Iris pigment epithelial cell (primary cell): ENCODE measurements at regions not wholly inside any gene's neighbourhood (a gene's known extent, or its start where the extent isn't known, plus 50 kb on each side); places are given as distances from the start of the nearest gene placed in this dataset.
"Not testable (repeated sequence)": the region's sequence is repeated elsewhere in the genome, so short reads cannot be mapped to it uniquely, and the experiment has no call there.

Source experiments
- DNase-seq: peaks from one replicate; pipeline ENCODE4 v3.0.0-alpha.2; 2011; ENCODE audit warnings: low read depth

GRCh38 chr4:64014647-64015046, 394.6 kb downstream of the TECRL start:
- no peak for DNase-seq

DNA sequence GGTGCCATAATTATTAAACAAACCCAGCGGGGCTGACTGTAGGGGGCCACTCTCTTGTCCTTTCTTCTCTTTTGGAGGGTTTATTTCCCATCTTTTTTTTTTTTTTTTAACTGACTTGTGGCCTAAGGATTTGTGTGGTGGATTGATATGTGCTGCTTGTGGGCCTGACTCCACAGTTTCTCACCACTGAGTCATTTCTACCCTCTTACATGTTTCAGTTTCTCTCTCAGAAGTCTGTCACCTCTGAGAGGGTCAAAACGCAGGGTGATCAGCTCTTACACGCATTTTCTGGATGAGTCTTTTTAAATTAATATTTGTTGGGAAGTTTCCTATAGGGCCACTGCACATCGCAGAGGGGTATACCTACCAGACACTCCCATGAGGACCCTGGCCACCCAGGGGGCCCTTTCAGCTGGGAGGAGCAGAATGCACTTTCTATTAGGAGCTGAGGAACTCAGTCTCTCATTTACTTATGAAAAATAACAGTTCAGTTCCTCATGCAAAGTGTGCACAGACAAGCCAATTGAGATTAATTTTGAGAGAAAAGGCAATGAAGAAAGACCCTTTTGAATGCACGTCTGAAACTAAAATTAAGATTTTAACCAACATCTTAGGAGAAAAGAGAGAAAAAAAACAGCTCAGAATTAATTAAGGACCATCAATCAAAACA, 407.9 kb downstream of the TECRL start:
- DNase-seq: no peak

GRCh38 chr4:64000241-64000640, 409.0 kb downstream of the TECRL start:
- DNase-seq: no peak

- no peak for DNase-seq
Observed at GRCh38 chr4:63986253-63986652, 423.0 kb downstream of the TECRL start.

DNA sequence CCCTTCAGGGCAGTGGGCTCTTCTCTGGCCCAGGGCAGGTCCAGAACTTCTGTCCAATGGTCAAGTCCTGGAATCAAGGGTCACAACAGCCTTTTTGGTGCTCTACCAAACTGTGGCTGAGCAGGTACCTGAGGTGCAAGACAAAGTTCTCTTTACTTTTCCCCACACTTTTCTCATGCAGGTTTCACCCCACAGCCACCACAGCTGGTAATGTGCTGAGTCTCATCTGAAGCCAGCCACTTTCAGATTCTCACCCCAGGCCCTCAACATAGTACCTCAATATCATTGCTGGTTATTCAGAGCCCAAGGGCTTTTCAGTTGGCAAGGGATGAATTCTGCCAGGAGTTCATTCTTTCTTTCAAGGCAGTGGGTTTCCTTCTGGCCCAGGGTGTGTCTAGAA, 426.0 kb downstream of the TECRL start:
- no peak for DNase-seq

DNA sequence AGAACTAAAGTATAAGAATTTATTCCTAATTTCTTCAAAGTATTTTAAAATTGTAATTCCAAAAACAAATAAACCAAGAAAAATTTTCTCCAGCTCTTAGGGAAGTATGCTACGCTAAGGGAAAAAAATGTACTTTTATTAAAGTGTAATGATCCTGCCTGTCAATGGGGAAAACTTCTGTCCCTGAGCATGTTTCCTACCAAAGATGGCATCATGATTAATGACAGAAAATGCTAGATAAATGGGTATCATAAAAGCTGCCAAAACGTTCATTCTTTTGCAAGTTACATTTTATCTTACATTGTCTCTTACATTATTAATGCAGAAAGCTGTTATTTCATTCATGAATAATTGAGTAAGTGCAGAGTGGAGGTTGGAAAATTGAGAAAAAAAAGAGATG, 443.4 kb downstream of the TECRL start:
- DNase-seq: no peak

GRCh38 chr4:63942706-63943286, 466.5 kb downstream of the TECRL start:
- DNase-seq: not testable (repeated sequence)

GRCh38 chr4:63937961-63938360, 471.3 kb downstream of the TECRL start:
- no peak for DNase-seq

DNA sequence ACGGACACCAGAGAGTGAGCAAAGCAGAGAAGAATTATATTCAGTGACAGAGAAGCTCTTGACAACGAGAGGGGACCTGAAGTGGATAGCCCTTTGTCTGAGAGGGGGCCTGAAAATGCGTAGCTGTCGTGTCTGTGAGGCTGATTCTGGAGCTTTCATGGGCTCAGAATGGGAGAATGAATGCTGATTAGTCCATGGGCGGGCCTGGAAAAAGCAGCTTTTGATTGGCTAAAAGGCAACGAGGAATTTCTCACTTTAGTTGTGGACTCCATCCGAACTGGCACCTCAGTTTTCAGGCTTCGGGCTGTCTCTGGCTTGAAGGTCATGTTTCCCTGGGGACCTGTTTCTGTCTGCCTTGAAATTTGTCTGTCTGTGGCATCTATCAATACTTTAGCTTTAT, 487.1 kb downstream of the TECRL start:
- DNase-seq: no peak

DNA sequence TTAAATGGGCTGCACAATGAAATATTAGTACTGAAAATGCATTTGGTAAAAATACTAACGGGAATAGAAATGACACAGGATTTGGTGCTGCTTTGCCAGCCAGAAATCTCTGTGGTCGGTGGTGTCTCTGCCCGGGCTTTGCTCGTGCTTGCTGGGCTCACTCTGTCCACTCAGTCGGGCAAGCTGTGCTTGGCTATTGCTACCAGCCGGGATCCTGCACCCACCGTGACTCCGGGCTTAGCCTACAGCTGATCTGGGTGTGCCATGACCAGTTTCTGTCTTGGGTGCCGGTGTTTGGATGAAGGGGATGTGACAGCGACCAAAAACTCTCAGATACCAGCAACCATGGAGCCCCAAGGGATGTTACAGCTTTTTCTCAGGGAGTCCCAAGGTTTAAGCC, 487.7 kb downstream of the TECRL start:
- DNase-seq: no peak

DNA sequence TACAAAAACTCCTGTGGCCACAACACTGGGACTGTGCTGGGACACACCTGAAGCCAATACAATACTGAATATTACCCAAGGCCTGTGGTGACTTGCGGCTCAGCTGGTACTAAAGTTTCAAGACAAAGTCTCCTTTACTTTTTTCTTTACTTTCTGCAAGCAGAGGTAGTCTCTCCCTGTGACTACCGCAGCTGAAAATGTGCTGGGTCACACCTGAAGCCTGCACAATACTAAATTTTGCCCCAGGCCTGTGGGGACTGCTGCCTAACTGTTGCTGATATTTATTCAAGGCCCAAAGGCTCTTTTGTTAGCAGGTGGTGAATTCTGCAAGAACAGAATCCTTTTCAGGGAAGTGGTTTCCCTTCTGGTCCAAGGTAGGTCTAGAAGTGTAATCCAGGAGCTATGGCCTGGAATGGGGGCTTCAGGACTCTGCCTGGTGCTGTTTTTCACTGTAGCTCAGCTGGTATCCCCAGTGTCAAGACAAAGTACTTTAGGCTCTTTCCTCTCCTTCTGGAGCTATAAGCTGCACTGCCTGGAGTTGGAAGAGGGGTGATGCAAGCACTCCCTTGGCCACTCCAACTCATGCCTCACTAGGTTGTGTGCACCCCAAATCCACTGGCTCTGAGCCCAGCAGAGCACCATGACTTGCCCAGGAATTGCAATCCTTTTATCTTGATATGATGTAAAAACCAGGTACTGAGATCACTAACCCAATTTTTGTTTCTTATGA, 489.4 kb downstream of the TECRL start:
- DNase-seq: no peak

DNA sequence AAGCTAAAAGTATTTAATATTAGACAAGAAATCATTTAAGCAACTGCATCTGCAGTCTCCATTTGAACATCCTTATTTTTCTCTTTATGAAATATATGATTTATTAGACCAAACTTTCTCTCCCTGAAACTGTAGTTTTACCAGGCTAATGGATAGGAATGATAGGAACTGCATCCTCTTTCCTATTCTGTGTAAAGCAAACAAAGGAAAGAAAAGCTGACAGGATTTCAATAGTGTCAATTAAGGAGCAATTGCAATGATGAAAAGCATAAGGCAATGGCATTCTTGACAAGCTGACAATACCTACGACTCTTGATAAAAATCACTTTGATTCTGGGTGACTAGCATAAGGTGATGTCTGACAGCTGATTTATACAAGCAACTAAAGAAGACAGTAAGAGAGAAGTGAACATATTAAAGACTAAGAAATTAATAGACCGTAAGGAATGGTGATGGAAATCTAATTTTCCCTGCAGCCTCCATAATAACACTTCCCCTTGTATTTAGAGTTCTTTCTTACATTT, 502.5 kb downstream of the TECRL start:
- no peak for DNase-seq

GRCh38 chr4:63904201-63904600, 505.0 kb downstream of the TECRL start:
- DNase-seq: no peak

DNA sequence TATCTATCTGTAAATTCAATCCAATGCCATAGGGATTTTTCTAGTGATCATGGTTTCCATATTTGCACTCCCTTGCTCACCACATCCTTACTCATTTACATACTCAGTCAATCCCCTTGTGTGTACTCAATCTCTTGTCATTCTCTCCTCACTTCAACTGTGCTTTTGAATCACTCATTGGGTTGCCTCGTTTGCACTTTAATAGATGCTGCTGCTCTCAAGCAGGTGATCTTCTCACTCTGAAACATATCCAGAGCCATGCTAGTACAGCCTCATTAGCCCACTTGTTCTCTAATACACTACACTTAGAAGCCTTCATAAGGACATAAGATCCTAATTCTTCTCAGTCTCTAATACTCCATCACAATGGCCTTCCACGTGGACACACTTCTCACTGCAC, 507.9 kb downstream of the TECRL start:
- DNase-seq: no peak

GRCh38 chr4:63898961-63899360, 510.3 kb downstream of the TECRL start:
- no peak for DNase-seq

DNA sequence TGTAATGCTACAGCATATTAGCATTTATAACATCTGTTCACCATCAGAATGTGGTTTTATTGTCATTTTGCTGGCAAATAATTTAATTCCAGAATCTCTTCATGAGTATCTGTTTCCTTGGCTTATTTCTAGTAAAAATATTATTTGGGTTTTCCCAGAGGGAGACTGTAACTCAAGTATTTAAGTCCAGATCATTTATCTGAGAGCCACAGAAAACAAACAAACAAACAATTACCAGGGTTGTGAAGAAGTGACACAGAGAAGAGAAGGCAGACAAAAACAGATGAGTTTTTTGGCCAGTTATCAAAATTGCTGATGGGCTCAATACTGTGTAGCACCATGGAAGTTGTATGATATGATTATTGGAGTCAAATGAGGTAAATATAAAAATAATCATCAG, 515.1 kb downstream of the TECRL start:
- no peak for DNase-seq

GRCh38 chr4:63869370-63869769, 539.9 kb downstream of the TECRL start:
- DNase-seq: no peak

- no peak for DNase-seq
Observed at GRCh38 chr4:63851496-63851895, 557.8 kb downstream of the TECRL start.

GRCh38 chr4:63841266-63841665, 568.0 kb downstream of the TECRL start:
- no peak for DNase-seq

- DNase-seq: no peak
Observed at GRCh38 chr4:63831590-63832155, 577.6 kb downstream of the TECRL start.

GRCh38 chr4:63817196-63817865, 591.9 kb downstream of the TECRL start:
- DNase-seq: no peak
